ENCODE measurements at regions not wholly inside any gene's neighbourhood (a gene's known extent, or its start where the extent isn't known, plus 50 kb on each side); places are given as distances from the start of the nearest gene placed in this dataset.
"Not testable (repeated sequence)": the region's sequence is repeated elsewhere in the genome, so short reads cannot be mapped to it uniquely, and the experiment has no call there.

- no peak for DNase-seq (ENCODE audit: low read depth)
Observed at GRCh38 chr13:65597839-65598818, 1632.0 kb downstream of the PCDH9 start.

- DNase-seq (ENCODE audit: low read depth), result no peak
Observed at GRCh38 chr13:65595916-65596315, 1634.2 kb downstream of the PCDH9 start.

GRCh38 chr13:65594298-65594781 lies 1635.8 kb downstream of the PCDH9 start:
- DNase-seq (ENCODE audit: low read depth), result no peak

- DNase-seq (ENCODE audit: low read depth), result no peak
Observed at GRCh38 chr13:65593298-65593874, 1636.8 kb downstream of the PCDH9 start.

GRCh38 chr13:65592731-65593130 lies 1637.4 kb downstream of the PCDH9 start:
- DNase-seq (ENCODE audit: low read depth), result no peak

- DNase-seq (ENCODE audit: low read depth), result no peak
Observed at GRCh38 chr13:65585346-65585745, 1644.8 kb downstream of the PCDH9 start.

- no peak for DNase-seq (ENCODE audit: low read depth)
Observed at GRCh38 chr13:65584126-65584525, 1646.0 kb downstream of the PCDH9 start.

GRCh38 chr13:65582160-65582559 lies 1648.0 kb downstream of the PCDH9 start:
- DNase-seq (ENCODE audit: low read depth), result no peak

- DNase-seq (ENCODE audit: low read depth), result not testable (repeated sequence)
Observed at GRCh38 chr13:65564561-65564960, 1665.6 kb downstream of the PCDH9 start.

GRCh38 chr13:65562305-65562704 lies 1667.8 kb downstream of the PCDH9 start:
- no peak for DNase-seq (ENCODE audit: low read depth)

GRCh38 chr13:65560936-65561335 lies 1669.2 kb downstream of the PCDH9 start:
- no peak for DNase-seq (ENCODE audit: low read depth)

GRCh38 chr13:65555962-65556361 lies 1674.2 kb downstream of the PCDH9 start:
- DNase-seq (ENCODE audit: low read depth), result no peak

GRCh38 chr13:65553096-65553727 lies 1676.9 kb downstream of the PCDH9 start:
- DNase-seq (ENCODE audit: low read depth), result no peak

GRCh38 chr13:65551208-65551607 lies 1678.9 kb downstream of the PCDH9 start:
- no peak for DNase-seq (ENCODE audit: low read depth)

- DNase-seq (ENCODE audit: low read depth), result no peak
Observed at GRCh38 chr13:65540175-65540574, 1690.0 kb downstream of the PCDH9 start.

GRCh38 chr13:65535370-65535769 lies 1694.8 kb downstream of the PCDH9 start:
- DNase-seq (ENCODE audit: low read depth), result no peak

- no peak for DNase-seq (ENCODE audit: low read depth)
Observed at GRCh38 chr13:65532231-65532630, 1697.9 kb downstream of the PCDH9 start.

- no peak for DNase-seq (ENCODE audit: low read depth)
Observed at GRCh38 chr13:65530688-65531087, 1699.4 kb downstream of the PCDH9 start.

- DNase-seq (ENCODE audit: low read depth), result no peak
Observed at GRCh38 chr13:65529541-65529940, 1700.6 kb downstream of the PCDH9 start.

- no peak for DNase-seq (ENCODE audit: low read depth)
Observed at GRCh38 chr13:65508745-65509144, 1721.4 kb downstream of the PCDH9 start.

- DNase-seq (ENCODE audit: low read depth), result no peak
Observed at GRCh38 chr13:65508338-65508737, 1721.8 kb downstream of the PCDH9 start.

- DNase-seq (ENCODE audit: low read depth), result no peak
Observed at GRCh38 chr13:65505941-65506340, 1724.2 kb downstream of the PCDH9 start.

- no peak for DNase-seq (ENCODE audit: low read depth)
Observed at GRCh38 chr13:65504213-65504612, 1725.9 kb downstream of the PCDH9 start.

Measured in Daoy (cell line).